22Rv1 (cell line): ENCODE measurements at regions not wholly inside any gene's neighbourhood (a gene's known extent, or its start where the extent isn't known, plus 50 kb on each side); places are given as distances from the start of the nearest gene placed in this dataset.

Source experiments
- CTCF ChIP-seq: fragments of 450-650 bp; IDR thresholded peaks from 2 replicates; pipeline ENCODE4 v1.5.1; 2017; ENCODE audit warnings: mild to moderate bottlenecking
- ZFX ChIP-seq: fragments of 450-650 bp; IDR thresholded peaks from 2 replicates; pipeline ENCODE4 v1.6.1; 2017; ENCODE audit warnings: antibody characterized with exemption, borderline replicate concordance

DNA sequence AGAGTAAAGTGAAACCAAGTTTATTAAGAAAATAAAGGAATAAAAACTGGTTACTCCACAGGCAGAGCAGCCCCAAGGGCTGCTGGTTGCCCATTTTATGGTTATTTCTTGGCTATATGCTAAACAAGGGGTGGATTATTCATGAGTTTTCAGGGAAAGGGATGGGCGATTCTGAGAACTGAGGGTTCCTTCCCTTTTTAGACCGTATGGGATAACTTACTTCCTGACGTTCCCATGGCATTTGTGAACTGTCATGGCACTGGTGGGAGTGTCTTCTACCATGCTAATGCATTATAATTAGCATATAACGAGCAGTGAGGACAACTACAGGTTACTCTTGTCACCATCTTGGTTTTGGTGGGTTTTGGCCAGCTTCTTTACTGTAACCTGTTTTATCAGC, 323.9 kb upstream of the PTGER4 start:
- TF ChIP-seq CTCF (no peak), ZFX (no peak)
